Retina (tissue), 1 donor: ENCODE measurements at regions not wholly inside any gene's neighbourhood (a gene's known extent, or its start where the extent isn't known, plus 50 kb on each side); places are given as distances from the start of the nearest gene placed in this dataset.
"Not testable (repeated sequence)": the region's sequence is repeated elsewhere in the genome, so short reads cannot be mapped to it uniquely, and the experiment has no call there.

Source experiments
- DNase-seq: peaks from one replicate; pipeline ENCODE4 v3.0.0-alpha.2; 2016

DNA sequence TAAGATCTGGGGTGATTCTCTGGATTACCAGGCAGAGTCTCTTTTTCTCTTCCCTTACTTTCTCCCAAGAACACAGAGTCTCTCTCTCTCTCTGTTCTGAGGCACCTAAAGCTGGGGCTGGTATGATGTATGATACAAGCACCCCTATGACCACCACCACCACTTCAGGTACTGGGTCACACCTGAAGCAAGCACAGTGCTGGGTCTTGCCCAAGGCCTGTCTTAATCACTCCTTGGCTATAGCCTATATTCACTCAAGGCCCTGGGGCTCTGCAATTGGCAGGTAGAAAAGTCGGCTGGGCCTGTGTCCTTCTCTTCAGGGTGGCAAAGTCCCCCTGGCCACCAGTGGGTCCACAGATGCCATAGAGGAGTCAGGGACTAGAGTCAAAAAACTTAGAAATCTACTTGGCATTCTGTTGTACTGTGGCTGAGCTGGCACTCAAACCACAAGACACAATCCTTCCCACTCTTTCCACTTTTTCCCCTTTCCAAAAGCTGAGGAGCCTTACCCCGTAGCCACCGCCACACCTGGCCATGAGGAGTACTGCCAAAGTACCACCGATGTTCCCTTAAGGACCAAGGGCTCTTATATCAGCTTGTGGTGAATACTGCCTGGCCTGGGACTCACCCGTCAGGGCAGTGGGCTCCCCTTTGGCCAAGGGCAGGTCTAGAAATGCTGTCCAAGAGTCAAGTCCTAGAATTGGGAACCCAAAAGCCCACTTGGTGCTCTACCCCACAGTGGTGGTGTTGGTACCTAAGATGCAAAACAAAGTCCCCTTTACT is 159.2 kb downstream of the POTEM start:
- not testable (repeated sequence) for DNase-seq

DNA sequence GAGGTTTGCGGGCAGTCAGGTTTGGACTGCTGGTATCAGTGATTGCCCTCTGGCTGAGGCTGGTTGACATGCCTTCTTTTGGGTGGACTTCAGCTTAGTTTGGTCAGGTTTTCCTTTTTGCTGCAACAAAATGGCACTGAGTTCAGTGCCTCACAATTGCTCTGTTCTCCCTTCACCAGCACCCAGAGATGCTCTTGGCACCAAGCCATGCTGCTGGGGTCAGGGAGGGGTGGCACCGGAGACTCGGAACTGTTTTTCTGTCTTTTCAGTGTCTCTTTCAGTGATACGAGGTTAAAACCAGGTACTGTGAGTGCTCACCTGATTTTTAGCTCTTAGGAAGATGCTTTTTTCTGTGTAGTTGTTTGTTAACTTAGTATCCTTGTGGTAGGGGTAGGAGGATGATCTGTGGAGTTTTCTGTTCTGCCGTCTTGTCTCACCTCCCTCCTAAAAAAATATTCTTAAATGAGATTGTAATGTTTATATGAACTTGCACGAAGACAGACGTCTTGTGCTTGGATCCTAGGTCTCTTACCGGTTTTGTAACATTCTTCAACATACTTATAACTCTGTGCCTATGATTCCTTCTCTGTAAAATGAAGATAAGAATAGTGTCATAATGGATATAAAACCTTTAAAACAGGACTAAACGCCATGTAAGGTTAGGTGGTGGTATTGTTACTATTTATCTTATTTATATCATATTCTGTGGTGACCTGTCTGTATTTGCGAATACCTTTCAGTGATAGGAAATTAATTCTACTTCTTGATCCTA is 160.6 kb downstream of the POTEM start:
- DNase-seq, result not testable (repeated sequence)

DNA sequence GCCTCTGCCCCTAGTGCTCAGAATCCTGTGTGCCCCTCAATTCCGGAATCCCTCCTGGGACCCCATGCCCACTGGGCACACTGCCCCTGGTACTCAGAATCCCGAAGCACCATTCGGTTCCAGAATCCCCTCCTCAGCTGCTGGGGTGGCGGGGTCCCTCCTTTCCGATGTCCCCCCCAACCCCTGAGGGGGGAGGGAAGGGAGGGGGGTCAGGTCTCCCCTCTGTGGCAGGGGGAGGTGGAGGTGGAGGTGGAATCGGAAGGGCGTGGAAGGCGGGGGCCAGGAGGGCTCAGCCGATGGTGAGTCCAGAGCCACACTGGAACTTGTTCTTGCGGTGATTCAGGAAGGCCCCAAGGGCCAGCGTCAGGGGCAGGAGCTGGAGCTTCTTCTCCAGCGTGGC is 164.3 kb downstream of the POTEM start:
- not testable (repeated sequence) for DNase-seq

DNA sequence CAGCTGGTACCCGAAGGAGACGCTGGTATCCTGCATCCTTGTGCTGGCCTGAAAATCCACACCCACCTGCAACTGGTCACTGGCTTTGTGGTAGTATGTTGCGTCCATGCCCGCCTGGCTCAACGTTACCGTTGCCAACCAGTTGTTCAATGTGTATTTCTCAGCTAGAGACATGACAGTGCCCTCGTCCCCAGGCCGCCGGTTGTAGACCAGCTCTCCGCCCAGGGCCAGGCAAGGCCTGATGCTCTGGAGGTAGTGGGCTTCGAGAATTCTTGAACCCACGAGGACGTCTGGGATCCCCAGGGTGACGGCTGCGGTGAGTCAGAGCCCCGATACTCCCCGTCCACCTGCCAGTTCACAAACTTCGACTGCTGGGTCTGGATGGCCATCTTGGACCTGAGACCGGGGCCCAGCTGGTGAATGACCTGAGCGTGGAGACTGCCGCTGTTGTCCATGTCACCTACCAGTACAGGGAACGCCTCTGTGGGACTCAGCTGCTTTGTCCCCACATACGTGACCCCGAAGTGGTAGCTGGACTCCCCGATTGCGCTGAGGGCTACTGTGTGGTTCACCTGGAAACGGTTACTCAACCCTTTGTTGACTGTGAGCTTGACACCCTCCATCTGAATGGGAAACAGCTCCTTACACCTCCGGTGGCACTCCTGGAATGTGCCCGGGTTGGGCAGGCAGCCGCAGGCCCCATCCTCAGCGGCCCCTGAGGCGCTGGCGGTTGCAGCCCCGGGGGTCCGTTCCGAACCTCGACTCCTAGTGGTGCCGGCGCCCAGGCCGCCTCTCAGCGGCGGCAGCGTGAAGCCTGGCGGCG is 165.0 kb downstream of the POTEM start:
- not testable (repeated sequence) for DNase-seq

DNA sequence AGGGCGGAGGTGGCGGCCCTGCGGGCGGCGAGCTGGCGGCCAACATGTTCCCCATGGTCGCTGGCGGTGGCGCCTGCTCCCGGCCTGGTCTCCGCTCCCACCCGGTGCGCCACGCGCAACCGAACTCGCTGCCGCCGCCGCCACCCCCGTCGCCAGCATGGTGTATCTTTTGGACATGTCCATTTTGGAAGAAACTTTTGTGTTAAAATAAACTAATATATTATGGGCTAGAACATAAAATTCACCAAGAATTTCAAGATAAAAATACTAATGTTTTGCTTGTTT is 165.5 kb downstream of the POTEM start:
- not testable (repeated sequence) for DNase-seq

DNA sequence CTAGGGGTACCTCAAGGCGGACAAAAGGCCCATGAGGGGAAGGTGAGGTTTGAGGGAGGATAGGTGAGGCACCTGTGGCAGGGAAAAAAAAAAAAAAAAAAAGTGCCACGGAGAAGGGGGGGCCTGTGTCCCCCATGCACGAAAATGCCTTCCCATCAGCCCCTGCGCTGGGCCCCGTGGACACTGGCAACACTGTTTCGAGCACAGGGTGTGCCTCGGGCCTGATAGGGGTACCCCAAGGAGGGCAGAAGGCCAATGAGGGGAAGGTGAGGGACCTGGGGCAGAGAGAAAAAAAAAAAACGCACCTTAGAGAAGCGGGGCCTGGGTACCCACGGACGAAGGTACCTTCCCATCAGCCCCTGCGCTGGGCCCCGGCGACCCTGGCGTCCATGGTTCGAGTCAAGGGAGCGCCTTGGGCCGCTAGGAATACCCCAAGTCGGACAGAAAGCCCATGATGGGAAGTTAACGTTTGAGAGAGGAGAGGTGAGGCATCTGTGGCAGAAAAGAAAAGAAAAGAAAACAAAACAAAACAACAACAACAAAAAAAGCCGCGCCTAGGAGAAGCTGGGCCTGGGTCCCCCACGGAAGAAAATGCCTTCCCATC is 190.0 kb downstream of the POTEM start:
- DNase-seq, result not testable (repeated sequence)

DNA sequence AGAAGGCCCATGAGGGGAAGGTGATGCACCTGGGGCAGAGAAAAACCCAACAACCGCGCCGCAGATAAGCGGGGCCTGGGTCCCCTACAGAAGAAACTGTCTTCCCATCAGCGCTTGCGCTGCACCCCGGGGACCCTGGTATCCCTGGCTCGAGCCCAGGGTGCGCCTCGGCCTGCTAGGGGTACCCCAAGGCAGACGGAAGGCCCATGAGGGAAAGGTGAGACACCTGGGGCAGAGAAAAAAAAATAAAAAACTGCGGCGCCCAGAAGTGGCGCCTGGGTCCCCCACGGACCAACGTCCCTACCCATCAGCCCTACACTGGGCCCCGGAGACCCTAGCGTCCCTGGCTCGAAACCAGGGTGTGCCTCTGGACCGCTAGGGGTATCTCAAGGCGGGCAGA is 190.8 kb downstream of the POTEM start:
- not testable (repeated sequence) for DNase-seq

DNA sequence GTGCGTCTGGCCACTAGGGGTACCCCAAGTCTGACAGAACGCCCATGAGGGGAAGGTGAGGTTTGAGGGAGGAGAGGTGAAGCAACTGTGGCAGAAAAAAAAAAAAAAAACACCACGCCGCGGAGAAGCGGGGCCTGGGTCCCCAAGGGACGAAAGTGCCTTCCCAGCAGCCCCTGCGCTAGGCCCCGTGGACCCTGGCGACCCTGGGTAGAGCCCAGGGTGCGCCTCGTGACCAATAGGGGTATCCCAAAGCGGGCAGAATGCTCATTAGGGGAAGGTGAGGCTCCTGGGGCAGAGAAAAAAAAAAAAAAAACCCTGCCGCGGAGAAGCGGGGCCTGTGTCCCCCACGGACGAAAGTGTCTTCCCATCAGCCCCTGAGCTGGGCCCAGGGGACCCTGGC is 191.4 kb downstream of the POTEM start:
- DNase-seq, result not testable (repeated sequence)

DNA sequence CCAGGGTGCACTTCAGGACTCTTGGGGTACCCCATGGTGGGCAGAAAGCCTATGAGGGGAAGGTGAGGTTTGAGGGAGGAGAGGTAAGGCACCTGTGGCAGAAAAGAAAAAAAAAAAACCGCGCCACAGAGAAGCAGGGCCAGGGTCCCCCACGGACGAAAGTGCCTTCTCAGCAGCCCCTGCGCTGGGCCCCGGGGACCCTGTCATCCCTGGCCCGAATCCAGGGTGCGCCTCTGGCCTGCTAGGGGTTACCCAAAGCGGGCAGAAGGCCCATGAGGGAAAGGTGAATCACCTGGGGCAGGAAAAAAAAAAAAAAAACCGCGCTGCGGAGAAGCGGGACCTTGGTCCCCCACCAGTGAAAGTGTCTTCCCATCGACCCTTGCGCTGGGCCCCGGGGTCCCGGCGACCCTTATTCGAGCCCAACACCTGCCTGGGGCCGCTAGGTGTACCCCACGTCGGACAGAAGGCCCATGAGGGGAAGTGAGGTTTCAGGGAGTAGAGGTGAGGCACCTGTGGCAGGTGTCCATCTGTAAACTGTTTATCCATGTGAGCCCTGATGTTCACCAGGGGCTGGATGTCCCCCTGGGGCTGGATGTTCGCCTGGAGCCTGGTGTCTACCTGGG is 191.9 kb downstream of the POTEM start:
- DNase-seq, result not testable (repeated sequence)

DNA sequence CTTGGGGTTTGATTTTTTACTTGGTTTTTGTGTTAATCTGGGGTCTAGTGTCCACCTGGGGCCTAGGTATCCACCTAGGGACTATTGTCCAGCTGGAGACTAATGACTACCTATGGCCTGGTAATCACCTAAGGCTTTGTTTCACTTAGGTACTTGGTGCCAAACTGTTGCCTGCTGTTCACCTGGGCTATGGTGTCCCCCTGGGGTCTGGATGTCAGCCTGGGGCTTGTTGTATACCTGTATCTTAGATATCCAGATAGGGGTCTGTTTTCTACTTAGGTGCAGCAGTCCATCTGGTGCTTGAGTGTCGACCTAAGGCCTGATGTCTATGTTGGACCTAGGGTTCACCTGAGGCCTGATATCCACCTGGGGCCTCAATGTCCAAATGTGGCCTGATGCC is 193.1 kb downstream of the POTEM start:
- DNase-seq, result not testable (repeated sequence)

DNA sequence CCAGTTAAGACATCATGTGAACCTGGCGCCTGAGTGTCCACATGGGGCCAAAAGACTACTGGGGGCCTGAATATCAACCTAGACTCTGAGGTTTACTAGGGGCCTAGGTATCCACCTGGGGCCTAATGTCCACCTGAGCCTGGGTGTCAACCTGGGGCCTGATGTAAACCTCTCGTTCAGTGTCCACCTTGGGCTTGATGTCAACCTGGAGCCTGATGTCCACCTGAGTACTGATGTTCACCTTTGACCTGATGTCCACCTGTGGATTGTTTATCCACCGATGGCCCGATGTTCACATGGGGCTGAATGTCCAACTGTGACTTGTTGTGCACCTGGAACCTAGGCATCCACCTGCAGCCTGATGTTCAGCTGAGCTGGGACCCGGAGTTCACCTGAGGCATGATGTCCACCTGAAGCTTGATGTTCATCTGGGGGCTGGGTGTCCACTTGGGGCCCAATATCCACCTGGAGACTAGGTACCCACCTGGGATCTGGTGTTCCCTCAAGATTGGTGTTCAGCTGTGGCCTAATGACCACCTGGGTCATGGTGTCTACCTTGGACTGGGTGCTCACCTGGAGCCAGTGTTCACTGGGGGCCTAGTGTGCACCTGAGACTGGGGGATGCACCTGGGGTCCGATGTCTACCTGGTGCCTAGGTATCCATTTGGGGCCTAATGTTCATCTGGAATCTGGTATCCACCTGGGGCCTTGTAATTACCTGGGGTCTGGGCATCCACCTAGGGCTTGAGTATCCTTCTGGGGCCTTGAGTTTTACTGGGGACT is 194.2 kb downstream of the POTEM start:
- DNase-seq, result not testable (repeated sequence)

DNA sequence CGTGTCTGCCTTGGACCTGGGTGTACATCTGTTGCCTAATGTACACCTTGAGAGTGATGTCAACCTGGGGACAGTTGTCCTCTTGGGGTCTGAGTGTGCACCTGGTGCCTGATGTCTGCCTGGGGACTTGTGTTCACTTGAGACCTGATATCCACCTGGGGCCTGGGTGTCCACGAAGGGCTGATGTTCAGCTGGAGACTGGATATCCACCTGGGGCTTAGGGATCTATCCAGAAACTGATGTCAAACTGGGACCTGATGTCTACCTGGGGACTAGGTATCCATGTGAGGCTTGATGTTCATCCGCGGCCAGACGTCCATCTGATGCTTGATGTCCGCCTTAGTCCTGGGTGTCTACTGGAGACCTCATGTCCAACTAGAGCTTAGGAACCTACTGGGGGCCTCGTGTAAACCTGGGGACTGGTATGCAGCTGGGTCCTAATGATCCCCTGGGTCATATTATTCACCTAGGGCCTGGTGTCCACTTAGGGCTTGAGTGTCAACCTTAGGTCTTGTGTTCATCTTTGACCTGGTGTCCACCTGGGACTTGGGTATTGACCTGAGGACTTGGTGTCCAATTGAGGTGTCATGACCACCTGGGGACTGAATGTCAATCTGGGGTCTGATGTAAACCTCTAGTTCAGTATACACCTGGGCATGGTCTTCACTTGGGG is 194.9 kb downstream of the POTEM start:
- DNase-seq, result not testable (repeated sequence)

DNA sequence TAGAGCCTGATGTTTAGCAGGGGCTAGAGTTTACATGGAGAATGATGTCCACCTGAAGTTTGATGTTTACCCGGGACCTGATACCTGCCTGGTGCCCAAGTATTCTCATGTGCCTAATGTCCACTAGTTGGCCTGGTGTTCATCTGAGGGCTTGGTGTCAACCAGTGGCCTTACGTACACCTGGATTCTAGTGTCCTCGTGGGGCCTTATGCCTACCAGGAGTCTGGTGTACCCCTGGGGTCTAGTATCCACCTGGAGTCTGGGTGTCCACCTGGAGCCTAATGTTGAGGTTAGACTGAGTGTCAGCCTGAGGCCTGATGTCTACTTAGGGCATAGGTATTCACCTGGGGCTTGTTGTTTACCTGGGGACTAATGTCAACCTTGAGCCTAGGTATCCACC is 195.7 kb downstream of the POTEM start:
- DNase-seq, result not testable (repeated sequence)

DNA sequence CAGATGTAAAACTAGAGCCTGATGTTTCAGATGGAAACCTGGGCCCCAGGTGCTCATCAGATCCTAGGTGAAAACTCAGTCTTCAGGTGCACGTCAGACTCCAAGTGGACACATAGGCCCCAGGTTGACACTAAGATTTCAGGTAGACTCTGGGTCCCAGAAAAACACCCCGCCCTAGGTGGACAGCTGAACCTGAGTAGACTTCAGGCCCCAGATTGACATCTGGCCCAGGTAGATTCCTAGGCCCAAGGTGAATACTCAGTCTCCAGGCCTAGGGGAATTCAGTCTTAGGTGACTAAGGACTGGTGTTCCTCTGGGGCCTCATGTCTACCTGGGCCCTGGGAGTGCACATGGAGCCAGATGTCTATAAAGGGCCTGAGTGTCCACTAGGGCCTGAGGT is 196.7 kb downstream of the POTEM start:
- DNase-seq, result not testable (repeated sequence)

DNA sequence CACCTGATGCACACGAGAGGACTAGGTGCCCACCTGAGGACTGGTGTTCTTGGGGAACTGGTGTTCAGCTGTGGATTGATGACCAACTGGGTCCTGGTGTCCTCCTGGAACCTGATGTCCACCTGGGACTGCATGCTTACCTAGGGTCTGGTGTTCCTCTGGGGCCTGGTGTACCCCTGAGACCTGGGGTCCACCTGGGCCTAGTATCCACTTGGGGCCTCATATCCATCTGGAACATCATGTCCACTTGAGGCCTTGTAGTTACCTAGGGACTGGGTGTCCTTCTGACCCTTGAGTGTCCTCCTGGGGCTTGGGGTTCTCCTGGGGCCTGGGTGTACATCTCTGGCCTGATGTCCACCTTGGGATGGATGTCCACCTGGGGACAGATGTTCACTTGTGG is 197.2 kb downstream of the POTEM start:
- not testable (repeated sequence) for DNase-seq

DNA sequence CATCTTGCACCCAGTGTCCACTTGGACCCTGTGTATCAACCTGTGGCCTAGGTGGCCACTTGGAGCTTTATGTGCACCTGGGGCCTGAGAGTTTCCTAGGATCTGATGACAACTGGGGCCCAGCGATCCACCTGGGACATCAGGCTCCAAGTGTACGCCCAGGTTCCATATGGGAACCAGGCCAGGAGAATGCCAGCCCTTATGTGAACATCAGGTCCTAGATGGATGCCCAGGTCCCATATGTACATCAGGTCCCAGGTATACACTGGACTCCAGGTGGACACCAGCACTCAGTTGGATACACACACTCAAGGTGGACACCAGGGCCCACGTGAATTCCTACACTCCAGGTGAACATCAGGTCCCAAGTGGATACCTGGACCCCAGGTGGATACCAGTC is 198.8 kb downstream of the POTEM start:
- DNase-seq, result not testable (repeated sequence)

DNA sequence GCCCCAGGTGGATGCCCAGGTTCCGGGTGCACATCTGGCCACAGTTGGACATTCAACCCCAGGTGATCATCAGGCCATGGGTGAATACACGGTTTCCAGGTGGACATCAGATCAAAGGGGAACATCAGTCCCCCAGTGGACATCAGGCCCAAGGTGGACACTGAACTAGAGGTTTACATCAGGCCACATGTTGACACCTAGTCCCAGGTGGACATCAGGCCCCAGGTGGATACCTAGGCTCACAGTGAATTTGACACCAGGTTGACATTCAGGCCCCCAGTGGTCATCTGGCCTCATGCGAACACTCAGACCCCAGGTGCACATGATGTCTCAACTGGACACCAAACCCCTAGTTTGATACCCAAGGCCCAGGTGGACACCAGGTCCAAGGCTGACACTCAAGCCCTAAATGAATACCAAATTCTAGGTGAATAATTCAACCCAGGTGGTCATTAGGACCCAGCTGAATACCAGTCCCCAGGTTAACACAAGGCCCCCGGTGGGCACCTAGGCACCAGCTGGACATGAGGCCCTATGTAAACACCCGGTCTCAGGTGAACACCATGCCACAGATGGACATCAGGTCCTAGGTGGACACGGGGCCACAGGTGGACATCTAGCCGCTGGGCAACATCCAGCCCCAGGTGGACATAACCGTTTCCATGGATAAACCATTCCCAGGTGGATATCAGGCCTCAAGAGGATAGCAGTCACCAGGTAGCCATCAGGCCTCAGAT is 200.4 kb downstream of the POTEM start:
- DNase-seq, result not testable (repeated sequence)

DNA sequence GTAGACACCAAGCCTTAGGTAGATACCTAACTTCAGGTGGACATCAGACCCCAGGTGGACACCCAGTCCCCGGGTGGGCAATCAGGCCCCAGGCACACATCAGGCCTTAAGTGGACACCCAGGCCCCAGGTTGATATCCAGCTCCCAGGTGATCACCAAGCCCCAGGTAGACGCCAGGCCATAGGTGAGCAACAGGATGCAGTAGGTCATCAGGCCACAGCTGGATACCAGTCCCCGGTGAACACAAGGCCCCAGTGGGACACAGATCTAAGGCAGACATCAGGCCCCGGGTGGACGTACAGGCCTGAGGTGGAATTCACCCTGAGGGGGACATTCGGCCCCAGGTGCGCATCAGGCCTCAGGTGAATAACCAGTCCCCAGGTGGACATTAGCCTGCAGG is 201.0 kb downstream of the POTEM start:
- not testable (repeated sequence) for DNase-seq

DNA sequence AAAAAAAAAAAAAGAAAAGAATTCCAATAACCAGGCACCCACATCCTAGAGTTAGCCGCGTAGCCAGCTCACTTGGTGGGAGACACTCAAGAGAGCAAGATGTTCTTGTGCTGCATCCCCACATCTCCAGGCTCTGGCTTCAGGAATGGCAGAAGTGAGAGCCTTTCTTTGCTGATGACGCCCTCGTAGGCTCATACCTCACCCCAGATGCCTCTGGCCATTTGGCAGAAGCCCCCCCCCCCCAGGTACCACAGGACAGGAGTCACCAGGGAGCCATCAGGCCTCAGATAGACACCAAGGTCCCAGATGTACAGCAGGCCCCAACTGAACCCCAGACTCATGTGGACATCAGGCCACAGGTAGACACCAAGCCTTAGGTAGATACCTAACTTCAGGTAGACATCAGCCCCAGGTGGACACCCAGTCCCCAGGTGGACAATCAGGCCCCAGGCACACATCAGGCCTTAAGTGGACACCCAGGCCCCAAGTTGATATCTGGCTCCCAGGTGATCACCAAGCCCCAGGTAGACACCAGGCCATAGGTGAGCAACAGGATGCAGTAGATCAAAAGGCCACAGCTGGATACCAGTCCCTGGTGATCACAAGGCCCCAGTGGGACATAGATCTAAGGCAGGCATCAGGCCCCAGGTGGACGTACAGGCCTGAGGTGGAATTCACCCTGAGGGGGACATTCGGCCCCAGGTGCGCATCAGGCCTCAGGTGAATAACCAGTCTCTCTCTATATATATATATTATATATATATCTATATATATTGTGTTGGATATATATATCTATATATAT is 202.5 kb downstream of the POTEM start:
- not testable (repeated sequence) for DNase-seq
